ENCODE measurements at regions not wholly inside any gene's neighbourhood (a gene's known extent, or its start where the extent isn't known, plus 50 kb on each side); places are given as distances from the start of the nearest gene placed in this dataset.

DNA sequence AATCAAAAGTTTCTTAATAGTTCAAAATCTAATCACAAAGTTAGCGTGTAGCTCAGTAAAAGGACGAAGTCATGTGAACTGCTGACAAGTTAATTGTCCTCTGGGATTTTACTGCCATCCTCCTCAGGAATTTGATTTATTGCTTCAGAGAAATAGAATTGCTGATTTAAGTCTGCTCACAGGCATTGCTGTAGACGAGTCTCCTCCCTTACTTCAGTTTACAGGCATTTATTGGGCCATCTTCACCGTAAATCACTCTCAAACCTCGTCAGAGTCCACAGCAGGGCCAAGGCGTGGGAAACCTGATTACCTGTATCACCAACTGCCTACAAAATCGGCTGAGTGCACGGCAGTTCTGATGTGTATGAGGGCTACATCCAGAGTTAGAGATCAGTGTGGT, 119.1 kb upstream of the PDE10A start:
- Histone ChIP-seq H3K27me3 (no peaks in the 10 kb centered on the region), H3K36me3 (no peaks in the 10 kb centered on the region), H3K9me3 (no peaks in the 10 kb centered on the region), H3K4me3 (no peak overlapping the region), H3K27ac (no peak overlapping the region), H3K4me1 (no peaks in the 10 kb centered on the region)
- intact Hi-C loops (cut with DNase I; ENCODE audit: low total_unique reads) (no loop called here), in situ Hi-C loops (cut with MboI; ENCODE audit: low sequenced_read_pairs in 4 of 4) (no loop called here)
- TF ChIP-seq, protein P1, sequence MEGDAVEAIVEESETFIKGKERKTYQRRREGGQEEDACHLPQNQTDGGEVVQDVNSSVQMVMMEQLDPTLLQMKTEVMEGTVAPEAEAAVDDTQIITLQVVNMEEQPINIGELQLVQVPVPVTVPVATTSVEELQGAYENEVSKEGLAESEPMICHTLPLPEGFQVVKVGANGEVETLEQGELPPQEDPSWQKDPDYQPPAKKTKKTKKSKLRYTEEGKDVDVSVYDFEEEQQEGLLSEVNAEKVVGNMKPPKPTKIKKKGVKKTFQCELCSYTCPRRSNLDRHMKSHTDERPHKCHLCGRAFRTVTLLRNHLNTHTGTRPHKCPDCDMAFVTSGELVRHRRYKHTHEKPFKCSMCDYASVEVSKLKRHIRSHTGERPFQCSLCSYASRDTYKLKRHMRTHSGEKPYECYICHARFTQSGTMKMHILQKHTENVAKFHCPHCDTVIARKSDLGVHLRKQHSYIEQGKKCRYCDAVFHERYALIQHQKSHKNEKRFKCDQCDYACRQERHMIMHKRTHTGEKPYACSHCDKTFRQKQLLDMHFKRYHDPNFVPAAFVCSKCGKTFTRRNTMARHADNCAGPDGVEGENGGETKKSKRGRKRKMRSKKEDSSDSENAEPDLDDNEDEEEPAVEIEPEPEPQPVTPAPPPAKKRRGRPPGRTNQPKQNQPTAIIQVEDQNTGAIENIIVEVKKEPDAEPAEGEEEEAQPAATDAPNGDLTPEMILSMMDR (IDR thresholded peaks at IDR 0.05 in 4 of 5, conservative IDR thresholded peaks at IDR 0.05 in 1 of 5) = no peak
- no peak for TF ChIP-seq POLR2A (IDR thresholded peaks at IDR 0.05)
- ATAC-seq (no peak), DNase-seq (no peak)

DNA sequence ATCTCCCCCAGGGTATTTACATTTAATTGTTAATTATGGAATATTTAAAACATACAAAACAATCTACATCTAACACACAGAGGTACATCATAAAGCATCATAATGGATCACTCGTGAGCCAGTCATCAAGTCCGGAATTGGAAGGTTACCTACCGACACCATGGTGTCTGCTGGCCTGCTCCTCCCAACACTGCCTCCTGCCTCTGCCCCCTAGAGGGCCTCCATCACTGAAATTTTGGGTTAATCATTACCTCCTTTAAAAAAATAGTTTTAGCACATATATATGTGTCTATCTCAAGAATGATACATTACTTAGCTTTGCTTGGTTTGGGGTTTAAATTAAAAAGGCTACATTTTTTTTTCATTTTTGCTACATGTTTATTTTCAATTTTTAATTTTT, 114.6 kb upstream of the PDE10A start:
- DNase-seq (no peak), ATAC-seq (no peak)
- H3K4me1 ChIP-seq = peaks cover 3 to 4% of the 10 kb centered on the region in 2 donors
- no peaks in the 10 kb centered on the region for H3K9me3 ChIP-seq
- in situ Hi-C loops (cut with MboI; ENCODE audit: low sequenced_read_pairs in 4 of 4) (no loop called here), intact Hi-C loops (cut with DNase I; ENCODE audit: low total_unique reads) (no loop called here)
- no peak overlapping the region for H3K27ac ChIP-seq
- no peak for TF ChIP-seq POLR2A (IDR thresholded peaks at IDR 0.05)
- TF ChIP-seq, protein P1 (IDR thresholded peaks at IDR 0.05 in 4 of 5, conservative IDR thresholded peaks at IDR 0.05 in 1 of 5) = no peak
- H3K4me3 ChIP-seq = no peak overlapping the region
- H3K36me3 ChIP-seq = no peaks in the 10 kb centered on the region
- no peaks in the 10 kb centered on the region for H3K27me3 ChIP-seq

DNA sequence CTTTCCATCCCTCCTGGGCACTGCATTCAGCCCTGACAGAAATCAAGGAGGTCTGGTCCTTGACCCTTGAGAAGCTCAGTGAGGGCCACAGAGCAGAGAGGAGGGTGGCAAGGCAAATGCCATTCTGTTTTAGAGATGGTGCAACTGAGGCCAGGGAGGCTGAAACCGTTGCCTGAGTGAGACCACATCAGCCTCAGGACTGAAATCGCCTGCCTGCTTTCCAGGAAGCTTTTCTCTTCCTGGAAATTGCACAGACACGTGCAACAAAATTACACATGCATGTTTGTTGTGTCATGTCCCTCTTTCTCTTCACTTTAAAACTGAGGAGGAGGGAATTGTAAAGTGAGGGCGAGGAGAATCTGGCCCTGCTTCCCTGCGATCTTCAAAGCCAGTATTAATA, 113.7 kb upstream of the PDE10A start:
- H3K36me3 ChIP-seq = no peaks in the 10 kb centered on the region
- no peaks in the 10 kb centered on the region for H3K9me3 ChIP-seq
- in situ Hi-C loops (cut with MboI; ENCODE audit: low sequenced_read_pairs in 4 of 4) = no loop called here
- no peak overlapping the region for H3K4me3 ChIP-seq
- ATAC-seq = no peak
- no peak overlapping the region for H3K27ac ChIP-seq
- peaks cover 3 to 4% of the 10 kb centered on the region in 2 donors for H3K4me1 ChIP-seq
- intact Hi-C loops (cut with DNase I; ENCODE audit: low total_unique reads) = no loop called here
- no peak for DNase-seq
- no peaks in the 10 kb centered on the region for H3K27me3 ChIP-seq
- no peak for TF ChIP-seq POLR2A (IDR thresholded peaks at IDR 0.05)
- TF ChIP-seq, protein P1 (IDR thresholded peaks at IDR 0.05 in 4 of 5, conservative IDR thresholded peaks at IDR 0.05 in 1 of 5) = no peak

DNA sequence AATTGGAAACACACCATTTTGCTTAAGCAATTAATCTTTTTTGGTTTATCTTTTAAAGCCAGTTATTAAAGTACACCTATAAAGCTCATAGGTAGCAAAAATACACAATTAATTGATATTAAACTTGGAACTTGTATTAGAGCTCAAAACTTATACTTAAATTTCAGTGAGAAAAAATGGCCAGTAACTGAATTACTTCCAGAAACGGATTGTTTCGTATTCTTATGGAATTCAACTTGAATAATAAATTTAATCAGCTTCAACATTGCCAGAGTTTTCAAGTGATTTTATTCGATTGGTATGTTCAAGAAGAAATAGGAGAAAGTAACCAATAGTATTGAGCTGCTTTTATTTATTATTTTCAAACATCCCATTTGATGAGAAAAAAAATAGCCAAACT, 112.7 kb upstream of the PDE10A start:
- no peaks in the 10 kb centered on the region for H3K9me3 ChIP-seq
- H3K4me1 ChIP-seq = peaks cover 3 to 4% of the 10 kb centered on the region in 2 donors
- no peaks in the 10 kb centered on the region for H3K36me3 ChIP-seq
- DNase-seq = no peak
- TF ChIP-seq POLR2A (IDR thresholded peaks at IDR 0.05) = no peak
- TF ChIP-seq, protein P1 (IDR thresholded peaks at IDR 0.05 in 4 of 5, conservative IDR thresholded peaks at IDR 0.05 in 1 of 5) = no peak
- no peaks in the 10 kb centered on the region for H3K27me3 ChIP-seq
- in situ Hi-C loops (cut with MboI; ENCODE audit: low sequenced_read_pairs in 4 of 4) = no loop called here
- intact Hi-C loops (cut with DNase I; ENCODE audit: low total_unique reads) = no loop called here
- no peak overlapping the region for H3K4me3 ChIP-seq
- H3K27ac ChIP-seq = no peak overlapping the region
- ATAC-seq = no peak

DNA sequence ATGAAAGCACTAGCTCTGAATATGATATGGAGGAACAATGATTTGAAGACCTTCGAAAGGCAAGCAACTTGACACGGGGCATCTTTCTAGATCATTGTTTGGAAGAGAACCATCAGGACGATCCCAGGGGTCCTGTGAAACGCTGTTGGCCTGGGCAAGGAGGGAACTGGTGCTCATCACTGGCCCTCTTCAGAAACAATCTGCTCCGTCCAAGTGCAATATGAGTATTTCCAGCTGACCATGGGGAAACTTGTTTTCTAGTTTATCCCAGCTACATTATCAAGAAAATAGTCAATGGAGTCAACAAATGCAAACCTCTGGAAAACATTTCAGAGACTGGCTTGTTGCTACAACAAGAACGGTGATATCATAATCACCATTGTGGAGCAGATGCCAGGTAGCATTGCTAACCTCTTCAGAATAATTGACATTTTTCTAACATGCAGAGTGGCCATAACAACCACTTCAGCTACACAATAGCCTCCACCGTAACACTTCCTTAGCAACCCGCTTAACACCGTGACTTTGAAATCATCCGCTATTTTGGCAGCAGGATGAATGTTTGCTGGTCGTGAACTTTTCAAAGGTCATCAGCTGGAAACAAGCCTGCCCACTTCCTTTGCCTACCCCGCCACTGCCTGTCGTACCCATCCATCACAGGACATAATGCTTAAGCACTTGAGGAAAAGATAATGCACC, 112.0 kb upstream of the PDE10A start:
- H3K27me3 ChIP-seq = no peaks in the 10 kb centered on the region
- peak overlapping the region in 1 of 4 donors; percentile 16 for H3K27ac ChIP-seq
- H3K36me3 ChIP-seq = no peaks in the 10 kb centered on the region
- H3K4me1 ChIP-seq = peaks cover 3 to 4% of the 10 kb centered on the region in 2 donors
- TF ChIP-seq, protein P1 (IDR thresholded peaks at IDR 0.05 in 4 of 5, conservative IDR thresholded peaks at IDR 0.05 in 1 of 5) = no peak
- TF ChIP-seq POLR2A (IDR thresholded peaks at IDR 0.05) = no peak
- H3K9me3 ChIP-seq = no peaks in the 10 kb centered on the region
- intact Hi-C loops (cut with DNase I; ENCODE audit: low total_unique reads) = no loop called here
- no peak overlapping the region for H3K4me3 ChIP-seq
- in situ Hi-C loops (cut with MboI; ENCODE audit: low sequenced_read_pairs in 4 of 4) = no loop called here
- ATAC-seq (peak; percentile 65 to 73), DNase-seq (no peak)

Measured in gastrocnemius medialis (tissue), 4 donors.